HG02678 (cell line): ENCODE measurements at regions not wholly inside any gene's neighbourhood (a gene's known extent, or its start where the extent isn't known, plus 50 kb on each side); places are given as distances from the start of the nearest gene placed in this dataset.

ENCODE experiments used
- ATAC-seq: cut with Tn5 transposase; IDR thresholded peaks from one replicate; pipeline ENCODE4 v1.9.1; 2021; ENCODE audit warnings: mild to moderate bottlenecking, moderate library complexity; ENCODE audit not compliant: unreplicated experiment

DNA sequence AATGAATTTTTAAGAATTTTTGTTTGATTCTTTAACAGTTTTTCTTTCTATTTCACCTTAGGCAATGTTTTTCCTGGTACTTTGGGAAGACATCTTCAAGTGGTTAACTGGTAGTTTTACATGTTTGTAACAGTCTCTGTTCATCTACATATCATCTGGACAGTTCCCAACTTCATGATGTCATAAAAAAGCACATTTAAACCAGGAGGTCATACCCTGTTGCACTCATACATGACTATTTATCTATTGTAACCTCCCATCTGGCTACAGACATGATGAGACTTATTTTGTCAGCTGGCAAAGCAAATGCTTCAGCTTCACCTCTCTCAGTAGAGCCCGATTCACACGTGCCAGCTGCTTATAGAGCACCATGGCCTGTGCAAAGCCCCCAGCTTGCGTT is 99.8 kb upstream of the YPEL5 start:
- no peak for ATAC-seq

DNA sequence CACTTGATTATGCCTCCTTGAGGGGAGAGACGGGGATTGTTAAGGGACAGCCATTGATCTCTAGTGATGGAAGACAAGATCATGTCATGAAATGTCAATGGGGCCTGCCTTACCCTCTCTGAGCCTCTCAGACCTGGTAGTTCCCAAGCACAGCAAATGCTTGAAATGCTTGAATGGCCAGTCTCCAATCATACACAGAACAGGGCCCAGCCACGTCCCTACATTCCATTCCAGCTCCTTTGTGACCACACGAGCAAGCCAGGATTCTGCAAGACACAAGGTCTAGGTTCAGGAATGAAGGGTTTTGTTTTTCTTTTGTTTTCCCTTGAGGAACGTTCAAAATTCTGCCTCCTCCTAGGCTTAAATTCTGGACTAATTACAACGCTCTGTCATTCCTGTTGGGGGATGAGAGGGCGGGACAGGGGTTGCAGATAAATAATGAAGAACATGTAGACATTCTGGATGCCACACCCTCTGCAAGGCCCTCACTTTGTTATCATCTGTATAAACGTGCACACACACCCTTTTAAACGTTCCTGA is 98.1 kb upstream of the YPEL5 start:
- no peak for ATAC-seq

DNA sequence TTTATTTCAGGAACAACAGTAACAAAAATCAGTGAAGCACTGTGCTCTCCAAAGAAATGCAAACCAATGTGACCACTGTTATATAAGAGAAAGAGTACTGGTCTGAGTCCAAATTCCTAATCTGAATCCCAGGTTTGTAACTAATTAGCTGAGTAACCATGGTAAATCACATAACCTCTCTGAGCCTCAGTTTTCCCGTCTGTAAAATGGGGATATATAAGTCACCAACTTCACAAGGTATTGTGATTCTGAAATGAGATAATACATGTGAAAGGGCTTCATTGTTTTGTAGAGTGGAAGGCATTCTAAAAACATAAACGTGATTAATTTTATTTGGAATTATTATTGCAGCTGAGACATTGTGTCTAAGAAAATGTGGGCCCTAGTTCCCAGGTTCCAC is 91.3 kb upstream of the YPEL5 start:
- no peak for ATAC-seq

DNA sequence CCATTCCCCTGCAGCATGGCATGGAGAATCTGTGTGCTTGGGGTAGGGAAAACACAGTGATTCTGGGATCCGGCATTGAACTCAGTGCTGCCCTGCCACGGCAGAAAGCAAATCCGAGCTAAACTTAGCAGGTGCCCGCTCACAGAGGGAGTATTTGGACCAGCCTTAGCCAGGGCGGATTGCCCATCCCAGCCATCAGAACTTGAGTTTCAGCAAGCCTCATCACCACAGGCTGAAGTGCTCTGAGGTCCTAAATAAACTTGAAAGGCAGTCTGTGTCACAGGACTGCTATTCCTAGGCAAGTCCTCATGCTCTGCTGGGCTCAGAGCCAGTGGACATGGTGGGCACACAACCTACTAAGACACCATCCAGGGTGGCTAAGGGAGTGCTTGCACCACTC is 86.2 kb upstream of the YPEL5 start:
- ATAC-seq = no peak

DNA sequence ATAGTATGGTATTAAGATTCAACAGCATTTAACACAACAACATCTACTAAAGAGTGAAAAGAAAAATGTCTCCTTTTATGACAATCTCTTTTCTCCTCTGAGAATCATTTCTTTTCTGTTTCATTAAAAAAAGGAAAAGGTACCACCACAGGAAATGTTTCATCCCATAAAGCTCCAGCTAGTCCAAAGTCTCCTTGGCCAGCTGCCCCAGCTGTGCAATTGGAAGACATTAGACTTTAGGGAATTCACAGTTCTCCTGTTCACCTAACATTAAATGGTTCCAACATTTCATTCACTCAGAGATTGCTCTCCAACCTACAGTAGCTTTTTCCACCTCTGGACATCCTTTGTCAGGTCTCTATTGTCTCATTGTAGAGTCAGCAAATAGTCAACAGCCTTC is 78.7 kb upstream of the YPEL5 start:
- no peak for ATAC-seq

DNA sequence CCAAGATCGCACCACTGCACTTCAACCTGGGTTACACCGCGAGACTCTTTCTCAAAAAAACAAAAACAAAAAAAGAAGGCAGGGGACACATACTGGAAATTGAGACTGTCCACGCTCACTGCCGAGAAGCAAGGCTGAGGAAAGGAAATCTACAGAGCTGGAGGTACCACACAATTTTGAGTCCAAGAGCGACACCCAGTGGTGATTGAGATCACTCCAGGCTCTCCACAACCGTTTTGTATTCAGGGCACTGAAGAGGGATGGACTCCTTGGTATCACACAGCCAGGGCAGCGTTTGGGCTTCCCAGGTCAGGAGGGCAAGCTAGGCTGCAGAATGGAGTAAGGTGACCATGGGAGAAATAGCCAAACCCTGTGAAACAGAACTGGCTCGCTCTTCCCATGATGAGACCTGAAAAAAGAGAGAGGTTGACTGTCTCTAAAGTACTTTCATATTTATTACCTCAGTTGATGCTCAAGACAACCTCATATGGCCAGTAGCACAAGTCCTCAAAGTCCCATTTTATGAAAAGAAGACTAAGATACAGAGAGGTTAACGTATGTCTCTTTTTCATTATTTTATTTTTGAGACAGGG is 74.5 kb upstream of the YPEL5 start:
- no peak for ATAC-seq

DNA sequence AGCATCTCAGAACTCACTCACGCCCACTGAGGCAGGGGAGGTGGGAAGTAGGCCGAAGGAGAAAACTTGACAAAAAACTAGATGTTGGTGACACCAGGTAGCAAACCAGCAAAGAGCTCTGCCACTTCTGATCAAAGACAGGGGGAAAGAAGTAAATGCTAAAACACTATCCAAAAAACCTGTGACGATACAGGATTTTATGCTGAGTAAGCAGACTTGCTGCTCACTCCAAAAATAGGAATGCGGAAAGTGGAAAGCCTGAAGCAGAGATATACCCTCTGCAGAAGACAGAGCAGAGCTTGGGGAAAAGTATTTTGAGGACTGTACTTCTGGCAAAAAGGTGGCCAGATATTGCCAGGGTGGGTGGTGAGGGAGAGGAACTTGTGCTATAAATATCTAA is 73.3 kb upstream of the YPEL5 start:
- no peak for ATAC-seq

DNA sequence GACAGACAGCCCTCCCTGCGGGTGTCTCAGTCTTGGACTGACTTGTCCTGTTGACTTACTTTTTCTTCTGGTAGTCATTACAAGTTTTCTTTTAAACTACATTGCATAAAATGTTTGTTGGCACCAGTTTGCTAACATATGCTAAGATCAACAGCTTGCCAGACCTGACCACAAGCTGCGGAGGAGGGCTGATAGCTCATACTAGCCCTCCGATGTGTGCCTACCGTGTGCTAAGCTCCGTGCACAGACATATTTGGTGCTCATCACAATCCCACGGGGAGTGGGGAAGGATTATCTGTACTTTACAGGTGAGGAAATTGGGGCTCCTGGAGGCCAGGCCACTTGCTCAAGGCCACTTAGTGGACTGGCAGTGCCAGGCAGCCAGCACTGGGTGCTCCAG is 72.8 kb upstream of the YPEL5 start:
- ATAC-seq = no peak

DNA sequence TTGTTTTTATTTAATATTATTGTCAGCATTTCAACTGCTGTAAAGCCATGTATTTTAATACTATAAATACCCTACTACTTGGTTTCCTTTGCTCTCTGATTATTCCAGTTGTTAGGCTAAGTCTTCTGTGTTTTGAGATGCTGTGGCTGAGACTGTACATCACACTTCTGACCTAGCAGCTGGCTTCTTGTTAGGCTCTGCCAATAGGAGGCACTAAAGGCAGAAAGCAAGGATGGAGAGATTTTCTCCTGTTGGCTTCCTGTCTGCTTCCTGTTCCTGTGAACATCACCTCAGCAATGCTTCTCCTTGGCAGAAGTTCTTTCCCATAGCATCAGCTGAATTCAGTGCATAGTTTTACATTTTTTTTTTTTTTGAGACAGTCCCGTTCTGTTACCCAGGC is 68.3 kb upstream of the YPEL5 start:
- no peak for ATAC-seq

DNA sequence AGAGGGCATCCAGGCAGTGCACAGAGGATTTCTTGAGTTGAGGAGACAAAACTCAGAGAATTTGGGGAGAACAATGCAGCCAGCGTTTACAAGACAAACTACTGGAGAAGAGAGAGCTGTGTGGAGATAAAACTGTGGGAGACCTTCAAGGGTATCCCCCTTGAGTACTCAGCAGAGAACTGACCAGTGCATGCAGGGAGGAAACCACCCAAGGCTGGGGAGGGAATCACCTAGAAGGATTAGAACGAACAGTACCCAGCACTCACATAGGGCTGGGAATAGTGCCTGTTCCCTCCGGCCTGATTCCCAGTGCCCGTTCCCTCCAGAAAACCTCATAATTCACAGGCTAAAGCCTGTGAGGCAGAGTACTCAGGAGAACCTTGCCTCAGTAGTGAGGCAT is 61.9 kb upstream of the YPEL5 start:
- no peak for ATAC-seq

DNA sequence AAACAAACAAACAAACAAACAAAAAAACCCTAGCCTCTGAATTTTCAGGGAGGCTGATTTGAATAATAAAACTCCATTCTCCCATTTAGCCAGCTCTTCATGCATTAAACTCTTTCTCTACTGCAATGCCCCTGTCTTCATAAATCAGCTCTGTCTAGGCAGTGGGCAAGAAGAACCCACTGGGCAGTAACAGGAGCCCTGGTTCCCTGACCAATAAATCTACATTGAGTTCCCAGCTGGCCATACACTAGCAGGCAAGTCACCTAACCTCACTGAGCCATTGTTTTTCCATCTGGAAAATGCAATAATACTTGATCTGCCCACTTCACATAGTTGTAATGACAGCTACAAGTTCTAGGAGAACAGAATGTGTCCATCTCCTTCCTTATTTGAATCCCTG is 57.6 kb upstream of the YPEL5 start:
- ATAC-seq = no peak

DNA sequence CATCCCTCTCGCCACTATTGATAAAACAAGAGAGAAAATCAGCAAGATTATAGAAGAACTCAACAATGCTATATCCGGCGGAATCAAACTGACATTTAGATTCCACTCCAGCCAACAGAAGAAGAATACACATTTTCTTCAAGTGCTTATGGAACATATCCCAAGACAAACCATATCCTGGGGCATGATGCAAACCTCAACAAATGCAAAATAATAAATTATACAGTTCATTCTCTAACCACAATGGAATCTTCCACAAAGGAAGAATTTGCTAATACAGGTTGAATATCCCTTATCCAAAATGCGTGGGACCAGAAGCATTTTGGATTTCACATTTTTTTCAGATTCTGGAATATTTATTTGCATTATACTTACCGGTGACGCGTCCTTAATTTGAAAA is 51.4 kb upstream of the YPEL5 start:
- no peak for ATAC-seq

DNA sequence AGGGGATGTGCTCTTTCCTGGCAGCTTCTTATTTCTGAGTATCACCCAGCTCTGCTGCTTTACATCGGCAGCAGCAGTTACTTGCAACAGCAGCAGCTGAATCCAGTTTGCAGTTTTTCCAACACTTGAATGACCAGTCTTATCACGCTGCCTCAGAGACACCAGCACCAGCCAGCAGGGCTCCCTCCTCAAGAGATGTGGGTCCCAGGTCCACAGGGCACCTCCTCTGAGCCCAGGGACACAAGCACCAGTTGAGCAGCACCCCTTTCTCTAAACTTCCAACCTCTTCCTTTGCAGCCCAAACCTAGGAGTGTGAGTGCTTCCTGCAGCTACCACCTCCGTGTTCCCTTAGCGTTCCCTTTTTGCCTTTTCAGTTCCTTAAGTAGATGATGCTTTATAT is 50.4 kb upstream of the YPEL5 start:
- no peak for ATAC-seq
